HG03108 (cell line): ENCODE measurements at regions not wholly inside any gene's neighbourhood (a gene's known extent, or its start where the extent isn't known, plus 50 kb on each side); places are given as distances from the start of the nearest gene placed in this dataset.
"Not testable (repeated sequence)": the region's sequence is repeated elsewhere in the genome, so short reads cannot be mapped to it uniquely, and the experiment has no call there.

Experiments
- ATAC-seq: cut with Tn5 transposase; IDR thresholded peaks from one replicate; pipeline ENCODE4 v1.9.1; 2021; ENCODE audit warnings: moderate library complexity; ENCODE audit not compliant: unreplicated experiment

DNA sequence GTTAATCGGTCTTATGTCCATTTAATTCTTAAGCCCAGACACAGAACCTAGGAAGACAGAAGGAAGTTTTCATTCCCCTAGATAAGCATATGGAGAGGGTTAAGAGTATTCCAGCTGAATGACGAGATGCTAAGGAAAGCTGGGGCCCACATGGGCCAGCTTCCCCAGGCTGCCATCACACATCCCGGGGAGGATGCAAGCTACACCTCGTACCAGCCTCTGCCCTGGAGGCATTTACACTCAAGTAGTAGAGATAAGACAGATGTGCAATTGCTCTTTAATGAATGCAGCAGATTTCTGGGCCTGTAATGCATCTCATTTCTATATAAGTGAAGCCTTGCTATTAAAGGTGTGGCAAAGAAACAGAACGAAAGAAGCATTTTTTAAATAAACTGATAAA, 144.5 kb downstream of the MEX3B start:
- no peak for ATAC-seq

DNA sequence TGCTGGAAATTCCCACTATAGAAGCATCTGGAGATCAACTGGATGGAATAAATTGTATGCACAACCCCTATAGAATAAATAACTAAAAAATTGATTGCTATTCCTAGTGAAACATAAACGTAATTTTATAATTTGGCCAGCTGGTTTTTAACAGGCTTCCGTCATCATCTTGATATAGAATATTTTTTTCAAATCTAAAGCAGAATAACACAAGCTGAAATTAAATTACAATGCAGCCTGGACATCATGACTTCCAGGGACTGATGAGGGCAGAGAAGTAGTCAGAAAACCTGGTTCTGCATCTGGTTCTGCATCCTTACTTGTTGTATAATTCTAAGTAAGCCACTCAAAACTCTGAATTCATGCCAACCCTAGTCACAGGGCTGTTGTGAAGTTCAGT, 146.1 kb downstream of the MEX3B start:
- ATAC-seq = no peak

DNA sequence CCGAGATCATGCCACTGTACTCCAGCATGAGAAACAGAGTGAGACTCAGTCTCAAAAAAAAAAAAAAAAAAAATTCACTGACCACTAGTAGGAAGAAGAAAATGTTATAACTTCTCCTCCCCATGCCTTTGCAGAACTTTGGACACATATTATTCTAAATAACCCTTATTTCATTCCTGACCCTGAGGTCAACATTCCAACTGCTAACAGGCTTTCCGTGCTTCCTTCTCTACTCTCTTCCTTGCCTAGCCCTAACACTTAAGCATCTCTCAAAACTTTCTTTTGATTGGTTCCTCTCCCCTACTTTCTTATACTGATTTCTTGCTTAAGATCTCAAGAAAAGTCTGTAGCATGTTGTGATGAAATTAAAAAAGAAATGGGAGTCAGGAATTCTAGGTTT, 146.8 kb downstream of the MEX3B start:
- ATAC-seq = no peak

DNA sequence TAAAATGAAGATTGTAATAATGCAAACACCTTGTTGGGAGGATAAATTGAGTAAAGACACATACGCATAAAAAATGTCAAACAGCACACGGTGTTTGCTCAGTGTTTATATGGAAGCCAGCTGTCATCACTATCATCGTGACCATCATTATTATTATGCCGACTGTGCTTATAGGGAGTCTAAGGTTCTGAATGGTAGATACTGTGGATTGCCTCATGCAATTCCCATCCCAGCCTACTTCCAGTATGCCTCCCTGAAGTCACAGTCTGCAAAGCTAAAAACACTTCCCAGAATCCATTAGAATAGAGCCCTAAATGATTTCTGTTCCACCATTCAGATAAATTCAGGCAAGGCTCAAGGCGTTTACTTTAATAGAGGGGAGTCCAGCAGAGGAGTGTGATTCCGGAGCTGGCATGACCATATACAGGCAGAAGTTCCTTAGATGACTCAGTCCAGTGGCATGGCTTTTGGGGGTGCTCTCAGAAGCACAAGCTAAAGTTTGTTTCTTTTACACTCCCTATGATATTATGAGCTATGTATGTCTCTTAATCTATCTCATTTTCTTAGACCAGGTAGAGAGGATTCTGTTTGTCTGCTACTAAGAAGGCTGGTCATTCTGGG, 148.7 kb downstream of the MEX3B start:
- ATAC-seq = no peak

DNA sequence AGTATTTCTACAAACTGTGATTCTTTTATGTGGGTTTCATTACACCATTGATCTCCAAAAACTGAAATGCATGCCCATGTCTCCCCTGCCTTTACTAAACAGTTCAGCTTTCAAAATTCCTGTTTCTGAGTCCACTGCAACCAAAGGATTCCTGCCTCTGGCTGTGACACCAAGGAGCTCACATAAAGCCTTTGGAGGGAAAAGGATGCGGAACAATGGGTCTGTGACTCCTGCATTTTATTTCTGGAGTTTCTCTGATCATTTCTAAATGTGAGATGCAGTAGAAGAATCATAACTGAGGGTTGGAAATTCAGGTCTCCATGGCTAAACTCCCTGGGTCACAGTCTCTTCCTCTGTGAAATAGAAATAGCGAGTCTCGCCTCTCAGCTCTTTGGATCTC, 149.5 kb downstream of the MEX3B start:
- ATAC-seq = no peak

DNA sequence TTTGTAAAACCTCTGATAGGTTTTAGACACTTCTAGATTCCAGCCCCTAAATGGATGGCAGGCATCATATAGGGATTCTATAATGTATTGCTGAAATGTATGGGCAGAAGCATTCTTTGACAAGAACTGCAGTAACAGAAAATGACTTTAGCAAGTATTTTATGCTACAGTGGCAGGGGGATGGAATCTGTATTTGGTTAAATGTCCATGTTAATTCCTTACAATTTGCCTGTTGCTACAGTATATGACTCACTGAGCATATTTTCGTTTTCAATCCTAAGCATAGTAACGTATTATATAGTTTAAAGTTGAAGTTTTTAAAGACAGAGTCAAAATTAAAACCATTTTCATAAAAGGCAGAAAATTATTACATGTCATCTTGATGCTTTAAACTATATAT, 150.1 kb downstream of the MEX3B start:
- no peak for ATAC-seq

GRCh38 chr15:81894061-81894460, 151.8 kb downstream of the MEX3B start:
- ATAC-seq = no peak

DNA sequence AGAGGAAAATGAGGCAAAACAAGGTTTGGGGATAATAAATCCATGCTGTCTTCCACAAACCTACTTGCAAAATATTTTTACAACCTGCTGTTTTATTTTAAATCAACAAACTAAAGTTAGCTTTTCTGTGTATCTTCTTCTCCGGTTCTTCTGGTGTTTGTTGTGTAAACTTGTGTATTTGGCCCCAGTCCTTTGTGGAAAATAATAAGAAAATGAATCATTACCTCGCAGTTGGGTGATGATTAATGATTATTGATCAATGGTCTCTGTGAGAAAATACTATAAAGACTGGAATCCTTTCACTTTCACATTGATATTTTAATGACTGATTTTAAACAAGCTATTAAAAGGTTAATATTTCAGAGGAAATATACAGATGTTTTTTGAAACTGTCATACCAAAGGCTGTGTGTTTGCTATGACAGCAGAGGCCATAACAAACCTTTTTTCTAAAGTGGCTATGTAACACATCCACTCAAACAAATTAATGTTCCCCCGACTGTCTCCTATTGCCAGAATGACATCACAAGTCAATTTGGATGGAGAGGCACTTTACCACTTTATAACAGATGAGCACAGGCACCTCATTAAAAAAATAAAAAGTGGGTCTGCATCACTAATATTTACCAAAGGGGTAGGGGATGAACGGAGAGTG, 152.5 kb downstream of the MEX3B start:
- ATAC-seq = no peak

DNA sequence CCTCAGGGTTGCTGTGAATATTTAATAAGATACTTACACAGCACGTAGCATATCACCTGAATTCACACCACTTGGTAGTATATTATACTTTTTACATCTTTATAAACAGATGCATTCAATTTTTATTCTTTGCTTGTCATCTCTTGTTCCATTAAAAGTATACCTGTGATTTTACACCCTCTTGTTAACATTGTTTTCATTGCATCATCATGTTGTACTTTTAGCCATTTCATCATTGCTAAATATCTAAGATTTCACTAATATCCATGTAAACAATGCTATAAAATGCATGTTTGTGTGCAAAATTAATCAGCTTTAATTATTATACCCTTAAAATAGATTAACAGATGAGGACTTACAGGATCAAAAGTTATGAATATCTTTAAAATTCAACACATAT, 155.3 kb downstream of the MEX3B start:
- ATAC-seq = no peak

DNA sequence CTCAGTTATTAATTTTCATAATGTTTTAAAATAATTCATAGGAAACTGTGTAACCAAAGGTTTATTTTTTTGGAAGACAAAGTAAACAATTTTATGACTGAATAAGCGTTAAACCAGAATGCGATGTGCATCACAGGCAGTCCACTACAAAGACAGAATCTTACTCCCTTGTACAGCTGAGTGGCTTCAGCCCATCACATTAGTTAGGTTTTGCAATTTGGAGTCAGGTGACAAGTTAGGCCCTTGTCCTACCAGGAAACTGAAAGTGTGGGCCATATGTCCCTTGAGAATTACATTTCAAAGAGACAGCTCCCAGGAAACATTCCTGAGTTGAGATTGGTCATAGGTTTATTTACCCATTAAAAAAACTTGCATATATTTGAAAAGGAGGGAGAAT, 156.3 kb downstream of the MEX3B start:
- no peak for ATAC-seq

GRCh38 chr15:81888748-81889484, 156.9 kb downstream of the MEX3B start:
- ATAC-seq = no peak

DNA sequence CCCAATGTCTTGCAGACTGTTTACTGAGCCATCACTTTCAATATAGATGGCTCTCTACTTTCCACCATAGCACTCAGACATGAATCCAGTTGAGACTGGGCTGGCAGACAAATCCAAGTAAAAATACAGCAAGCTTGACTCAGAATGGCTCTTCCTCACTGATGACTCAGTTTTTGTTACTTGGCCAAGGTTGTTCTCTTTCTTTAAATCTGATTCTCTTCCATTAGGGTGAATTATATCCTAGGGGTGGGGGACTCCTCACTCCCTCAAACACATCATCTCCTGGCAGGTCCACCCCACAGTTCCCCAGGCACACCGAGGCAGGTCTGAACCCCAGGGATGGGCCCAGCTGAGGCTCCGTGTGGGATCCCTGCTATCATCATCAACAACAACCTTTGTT, 157.9 kb downstream of the MEX3B start:
- ATAC-seq = no peak

GRCh38 chr15:81887188-81887587, 158.6 kb downstream of the MEX3B start:
- not testable (repeated sequence) for ATAC-seq

DNA sequence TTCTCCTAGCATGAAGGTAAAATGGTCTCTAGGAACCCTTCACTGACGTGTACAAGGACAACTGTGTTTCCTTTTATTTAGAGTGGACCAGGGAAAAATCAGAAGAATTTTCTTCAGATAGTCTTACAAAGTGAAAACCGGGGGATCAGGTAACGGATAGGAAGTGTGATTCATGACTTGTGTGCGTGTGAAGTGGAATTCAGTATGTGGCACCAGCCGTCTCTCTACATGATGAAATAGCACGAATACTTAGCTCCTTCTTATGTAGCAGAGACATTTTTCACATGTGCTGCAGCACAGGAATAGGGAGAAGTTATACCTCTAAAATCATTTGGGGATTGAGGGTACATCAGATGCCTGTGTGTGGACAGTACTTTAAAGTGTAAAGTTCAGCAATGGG, 159.2 kb downstream of the MEX3B start:
- no peak for ATAC-seq

DNA sequence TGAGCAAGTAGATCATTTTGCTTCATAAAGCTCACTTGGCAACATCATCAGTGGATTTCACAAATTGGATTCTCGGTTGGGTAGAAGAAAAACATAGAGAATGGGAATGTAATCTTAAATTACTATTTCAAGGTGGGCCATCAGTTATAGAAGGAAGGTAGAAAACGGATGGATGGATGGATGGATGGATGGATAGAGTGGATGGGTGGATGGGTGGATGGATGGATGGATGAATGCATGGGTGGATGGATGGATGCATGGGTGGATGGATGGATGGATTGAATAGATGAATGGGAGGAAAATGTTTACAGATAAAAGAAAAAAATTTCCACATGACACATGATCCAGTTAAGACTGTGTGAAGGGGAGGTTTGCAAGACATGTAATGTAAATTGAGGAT, 159.7 kb downstream of the MEX3B start:
- no peak for ATAC-seq

- ATAC-seq = no peak
Measured at GRCh38 chr15:81885135-81885534, 160.7 kb downstream of the MEX3B start.

DNA sequence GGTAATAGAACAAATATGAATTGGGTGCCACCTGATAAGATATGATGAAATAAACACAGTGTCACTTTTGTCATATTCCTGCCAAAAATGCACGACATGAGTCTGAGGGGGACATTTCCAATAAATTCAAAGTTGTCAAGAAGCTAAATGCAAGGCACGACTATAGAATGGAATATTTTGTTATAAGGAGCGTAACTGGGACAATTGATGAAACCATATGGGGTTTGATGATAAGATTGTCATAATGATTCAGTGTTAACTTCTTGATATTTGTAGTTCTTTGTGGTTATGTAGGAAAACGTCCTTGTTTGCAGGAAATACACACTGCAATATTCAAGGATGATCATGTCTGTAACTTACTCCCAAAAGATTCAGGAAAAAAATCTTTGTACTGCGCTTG, 163.3 kb downstream of the MEX3B start:
- ATAC-seq = no peak

GRCh38 chr15:81880833-81881232, 165.0 kb downstream of the MEX3B start:
- ATAC-seq = no peak

DNA sequence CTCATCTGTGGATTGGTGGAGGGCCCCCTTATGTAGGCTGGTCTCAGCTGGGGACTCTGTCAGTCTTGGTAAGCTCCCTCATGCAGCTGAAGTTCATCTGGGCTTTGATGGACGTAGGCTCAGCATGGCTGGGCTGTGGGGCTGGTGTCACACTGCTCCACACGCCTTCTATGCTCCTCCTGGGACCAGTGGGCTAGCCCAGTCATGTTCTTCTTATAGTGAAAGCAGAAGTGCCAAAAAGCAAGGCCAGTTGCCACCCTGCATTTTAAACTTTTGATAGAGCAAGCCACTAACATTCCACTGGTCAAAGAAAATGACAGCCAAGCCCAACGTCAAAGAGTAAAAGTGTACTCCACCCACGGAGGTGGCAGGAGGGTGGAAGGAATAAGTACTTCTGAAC, 165.5 kb downstream of the MEX3B start:
- ATAC-seq = no peak

- not testable (repeated sequence) for ATAC-seq
Measured at GRCh38 chr15:81875717-81876116, 170.1 kb downstream of the MEX3B start.

GRCh38 chr15:81870746-81871106, 175.1 kb downstream of the MEX3B start:
- not testable (repeated sequence) for ATAC-seq

- not testable (repeated sequence) for ATAC-seq
Measured at GRCh38 chr15:81870062-81870745, 175.6 kb downstream of the MEX3B start.
